ENCODE measurements at regions not wholly inside any gene's neighbourhood (a gene's known extent, or its start where the extent isn't known, plus 50 kb on each side); places are given as distances from the start of the nearest gene placed in this dataset.

DNA sequence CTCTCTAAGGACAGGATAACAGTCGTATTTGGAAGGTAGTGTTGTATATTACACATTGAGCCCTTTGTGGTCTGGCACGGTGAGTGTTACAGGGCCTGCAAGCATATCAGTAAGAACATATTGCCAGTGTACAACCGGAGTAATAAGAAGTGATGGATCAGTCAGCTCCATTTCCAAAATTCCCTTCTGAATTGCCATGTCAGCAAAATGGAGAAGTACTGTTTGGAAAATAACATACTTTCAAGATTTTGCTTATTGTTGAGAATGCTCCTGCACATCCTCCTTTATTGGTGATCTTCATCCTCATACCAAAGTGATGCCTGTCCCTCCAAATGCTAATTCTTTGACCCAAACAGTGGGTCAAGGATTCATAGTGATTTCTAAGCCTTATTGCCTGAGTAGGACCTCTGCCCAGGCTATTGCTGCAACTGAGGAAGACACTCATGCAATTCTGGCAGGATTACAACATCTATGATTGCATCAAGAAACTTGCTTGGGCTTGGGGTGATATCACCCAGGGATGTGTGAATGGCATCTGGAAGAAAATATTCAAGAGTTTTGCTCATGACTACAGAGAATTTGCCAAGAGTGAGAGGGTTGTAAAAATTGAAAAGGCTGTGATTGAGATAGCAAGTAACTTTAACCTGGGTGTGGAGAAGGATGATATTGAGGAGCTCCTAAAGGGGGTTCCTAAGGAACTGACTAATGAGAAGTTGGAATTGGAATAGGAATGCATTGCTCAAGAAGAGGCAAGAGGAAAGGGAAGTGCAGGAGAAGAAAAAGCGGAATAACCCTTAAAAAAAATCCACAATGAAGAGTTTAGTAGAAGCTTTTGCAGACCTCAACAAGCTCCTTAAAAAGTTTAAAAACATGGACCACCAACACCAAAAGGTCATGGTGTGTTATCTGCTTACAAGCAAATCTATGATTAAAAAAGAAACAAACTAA is 452.2 kb upstream of the SORCS1 start:
- no peaks in the 10 kb centered on the region for H3K27me3 Mint-ChIP-seq
- no peak overlapping the region for H3K4me2 ChIP-seq (replicated peaks; ENCODE audit: low read depth, low read length, poor library complexity, severe bottlenecking)
- no peaks in the 10 kb centered on the region for H3K9me3 ChIP-seq (ENCODE audit: control extremely low read depth in 1 of 3, control insufficient read depth in 2 of 3, insufficient read depth in 1 of 3, low read length in 2 of 3)
- H3K36me3 ChIP-seq (replicated peaks in 1 of 2; ENCODE audit: control extremely low read depth in 1 of 2, control insufficient read depth in 1 of 2, extremely low read depth in 1 of 2, insufficient read depth in 2 of 2, low read length in 1 of 2), result no peaks in the 10 kb centered on the region
- no peak overlapping the region for H3K27ac ChIP-seq (ENCODE audit: low read length in 2 of 2)
- no peak for DNase-seq
- TF ChIP-seq, protein P1, sequence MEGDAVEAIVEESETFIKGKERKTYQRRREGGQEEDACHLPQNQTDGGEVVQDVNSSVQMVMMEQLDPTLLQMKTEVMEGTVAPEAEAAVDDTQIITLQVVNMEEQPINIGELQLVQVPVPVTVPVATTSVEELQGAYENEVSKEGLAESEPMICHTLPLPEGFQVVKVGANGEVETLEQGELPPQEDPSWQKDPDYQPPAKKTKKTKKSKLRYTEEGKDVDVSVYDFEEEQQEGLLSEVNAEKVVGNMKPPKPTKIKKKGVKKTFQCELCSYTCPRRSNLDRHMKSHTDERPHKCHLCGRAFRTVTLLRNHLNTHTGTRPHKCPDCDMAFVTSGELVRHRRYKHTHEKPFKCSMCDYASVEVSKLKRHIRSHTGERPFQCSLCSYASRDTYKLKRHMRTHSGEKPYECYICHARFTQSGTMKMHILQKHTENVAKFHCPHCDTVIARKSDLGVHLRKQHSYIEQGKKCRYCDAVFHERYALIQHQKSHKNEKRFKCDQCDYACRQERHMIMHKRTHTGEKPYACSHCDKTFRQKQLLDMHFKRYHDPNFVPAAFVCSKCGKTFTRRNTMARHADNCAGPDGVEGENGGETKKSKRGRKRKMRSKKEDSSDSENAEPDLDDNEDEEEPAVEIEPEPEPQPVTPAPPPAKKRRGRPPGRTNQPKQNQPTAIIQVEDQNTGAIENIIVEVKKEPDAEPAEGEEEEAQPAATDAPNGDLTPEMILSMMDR (IDR thresholded peaks at IDR 0.05), result no peak
- TF ChIP-seq EZH2 (IDR thresholded peaks at IDR 0.05; ENCODE audit: borderline replicate concordance, insufficient read depth, low read depth, low read length, poor library complexity, severe bottlenecking), result no peak
- no peaks in the 10 kb centered on the region for H3K9me3 Mint-ChIP-seq (ENCODE audit: insufficient read depth)
- no peak overlapping the region for H3K27ac Mint-ChIP-seq
- no peak overlapping the region for H3K4me3 Mint-ChIP-seq
- ATAC-seq (ENCODE audit: low read depth), result no peak
- H3K9ac ChIP-seq (ENCODE audit: low read length), result no peak overlapping the region
- H3K4me1 Mint-ChIP-seq, result no peaks in the 10 kb centered on the region
- POLR2A ChIA-PET, result no interaction called here
- H3K27me3 ChIP-seq (replicated peaks in 1 of 4; ENCODE audit: control extremely low read depth in 1 of 4, control insufficient read depth in 3 of 4, insufficient read depth in 4 of 4, low read length in 3 of 4), result no peaks in the 10 kb centered on the region
- WGBS (ENCODE audit: insufficient coverage), result no CpG with 5 or more reads among the region's 4 CpGs
- H3K4me3 ChIP-seq (ENCODE audit: control extremely low read depth in 1 of 5, extremely low read depth in 1 of 5, insufficient read depth in 1 of 5, low read depth in 2 of 5, low read length in 4 of 5), result no peak overlapping the region
- no peaks in the 10 kb centered on the region for H3K79me2 ChIP-seq (ENCODE audit: control insufficient read depth, insufficient read depth, low read length)
- H2AFZ ChIP-seq (ENCODE audit: insufficient read depth, low read depth, low read length, poor library complexity, severe bottlenecking), result no peak overlapping the region
- H3K4me1 ChIP-seq (ENCODE audit: control insufficient read depth in 2 of 2, insufficient read depth in 2 of 2, low read length in 2 of 2), result no peaks in the 10 kb centered on the region
- intact Hi-C loops (cut with micrococcal nuclease), result no loop called here
- CTCF ChIA-PET, result no interaction called here
- no peaks in the 10 kb centered on the region for H4K20me1 ChIP-seq (ENCODE audit: control insufficient read depth, insufficient read depth, low read length, poor library complexity, severe bottlenecking)

DNA sequence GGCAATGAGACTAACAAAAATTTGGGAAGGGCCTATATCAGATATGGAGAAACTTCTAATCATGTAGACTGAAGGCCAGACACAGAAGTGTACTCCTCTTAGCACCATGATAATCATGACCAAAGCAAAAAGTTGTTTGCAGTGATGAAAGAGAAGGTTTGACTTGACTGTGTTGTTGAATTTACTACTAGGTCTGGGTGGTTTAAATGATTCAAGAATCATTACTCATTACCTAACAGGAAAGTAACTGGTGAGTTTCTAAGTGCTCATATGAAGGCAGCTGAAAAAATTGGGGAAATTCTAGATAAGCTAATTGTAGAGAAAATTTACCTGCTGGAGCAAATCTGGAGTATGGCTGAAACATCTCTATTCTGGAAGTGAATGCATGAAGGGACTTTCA is 451.5 kb upstream of the SORCS1 start:
- H3K4me3 Mint-ChIP-seq, result no peak overlapping the region
- Histone ChIP-seq H3K27ac (ENCODE audit: low read length in 2 of 2) (no peak overlapping the region), H3K4me3 (ENCODE audit: control extremely low read depth in 1 of 5, extremely low read depth in 1 of 5, insufficient read depth in 1 of 5, low read depth in 2 of 5, low read length in 4 of 5) (no peak overlapping the region), H3K36me3 (replicated peaks in 1 of 2; ENCODE audit: control extremely low read depth in 1 of 2, control insufficient read depth in 1 of 2, extremely low read depth in 1 of 2, insufficient read depth in 2 of 2, low read length in 1 of 2) (no peaks in the 10 kb centered on the region), H3K4me2 (replicated peaks; ENCODE audit: low read depth, low read length, poor library complexity, severe bottlenecking) (no peak overlapping the region), H3K79me2 (ENCODE audit: control insufficient read depth, insufficient read depth, low read length) (no peaks in the 10 kb centered on the region), H3K9me3 (ENCODE audit: control extremely low read depth in 1 of 3, control insufficient read depth in 2 of 3, insufficient read depth in 1 of 3, low read length in 2 of 3) (no peaks in the 10 kb centered on the region), H2AFZ (ENCODE audit: insufficient read depth, low read depth, low read length, poor library complexity, severe bottlenecking) (no peak overlapping the region), H4K20me1 (ENCODE audit: control insufficient read depth, insufficient read depth, low read length, poor library complexity, severe bottlenecking) (no peaks in the 10 kb centered on the region), H3K27me3 (replicated peaks in 1 of 4; ENCODE audit: control extremely low read depth in 1 of 4, control insufficient read depth in 3 of 4, insufficient read depth in 4 of 4, low read length in 3 of 4) (no peaks in the 10 kb centered on the region), H3K9ac (ENCODE audit: low read length) (no peak overlapping the region), H3K4me1 (ENCODE audit: control insufficient read depth in 2 of 2, insufficient read depth in 2 of 2, low read length in 2 of 2) (no peaks in the 10 kb centered on the region)
- no peak for TF ChIP-seq EZH2 (IDR thresholded peaks at IDR 0.05; ENCODE audit: borderline replicate concordance, insufficient read depth, low read depth, low read length, poor library complexity, severe bottlenecking)
- H3K27me3 Mint-ChIP-seq, result no peaks in the 10 kb centered on the region
- POLR2A ChIA-PET, result no interaction called here
- CTCF ChIA-PET, result no interaction called here
- DNase-seq (no peak), ATAC-seq (ENCODE audit: low read depth) (no peak)
- intact Hi-C loops (cut with micrococcal nuclease), result no loop called here
- H3K4me1 Mint-ChIP-seq, result no peaks in the 10 kb centered on the region
- no peaks in the 10 kb centered on the region for H3K9me3 Mint-ChIP-seq (ENCODE audit: insufficient read depth)
- no peak overlapping the region for H3K27ac Mint-ChIP-seq

Data from B cell (primary cell).